ENCODE measurements at regions not wholly inside any gene's neighbourhood (a gene's known extent, or its start where the extent isn't known, plus 50 kb on each side); places are given as distances from the start of the nearest gene placed in this dataset.

DNA sequence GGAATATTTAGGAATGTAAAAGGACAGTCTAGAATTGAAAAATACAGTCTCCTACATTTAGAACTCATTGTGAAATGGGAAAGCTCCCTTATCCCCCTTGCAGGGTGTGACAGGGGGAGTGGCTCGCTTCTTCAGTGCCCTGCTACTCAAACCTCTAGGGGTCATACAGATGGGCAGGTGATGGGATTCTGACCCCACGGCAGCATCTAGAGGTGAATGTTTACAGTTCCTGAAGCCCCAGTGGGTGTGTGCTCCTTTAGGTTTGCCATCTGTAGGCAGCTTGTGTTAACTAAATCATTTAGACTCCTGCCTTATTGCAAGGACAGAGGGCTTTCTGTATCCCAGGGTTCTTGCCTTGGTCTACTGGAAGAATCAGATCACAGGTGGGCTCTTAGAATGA lies 271.0 kb upstream of the MPDZ start:
- ChIA-PET CTCF (no interaction called here), RAD21 (ENCODE audit: unreplicated experiment) (no interaction called here), POLR2A (no interaction called here), SMC1A (ENCODE audit: uncharacterized antibody, unreplicated experiment) (no interaction called here)
- intact Hi-C loops (cut with micrococcal nuclease; ENCODE audit: unreplicated experiment) = no loop called here
- Histone ChIP-seq H2AFZ (ENCODE audit: control insufficient read depth, low read depth, low read length) (no peak overlapping the region), H3K4me3 (no peak overlapping the region), H3K9ac (ENCODE audit: control insufficient read depth, insufficient read depth, low read length) (no peak overlapping the region), H3K36me3 (ENCODE audit: control insufficient read depth in 2 of 2, insufficient read depth in 2 of 2, low read length in 1 of 2) (no peaks in the 10 kb centered on the region), H3K27ac (ENCODE audit: control insufficient read depth, insufficient read depth) (no peak overlapping the region), H4K20me1 (ENCODE audit: control insufficient read depth, insufficient read depth) (no peaks in the 10 kb centered on the region), H3K9me3 (replicated peaks; ENCODE audit: control insufficient read depth, insufficient read depth, low read length) (no peaks in the 10 kb centered on the region), H3K27me3 (replicated peaks in 1 of 2; ENCODE audit: control insufficient read depth in 2 of 2, insufficient read depth in 2 of 2, low read length in 1 of 2) (no peaks in the 10 kb centered on the region), H3K4me2 (ENCODE audit: control insufficient read depth, insufficient read depth) (no peak overlapping the region), H3K4me1 (ENCODE audit: control insufficient read depth, insufficient read depth, low read length) (no peaks in the 10 kb centered on the region), H3K79me2 (ENCODE audit: control insufficient read depth, insufficient read depth, low read length) (no peaks in the 10 kb centered on the region)
- no peak for DNase-seq (ENCODE audit: low read depth, low spot score)
- no peak for FAIRE-seq
- BruUV-seq (replicated peaks) = no TSS peak
- 38% methylated on average over 2 of the region's 2 CpGs for WGBS (ENCODE audit: insufficient coverage, insufficient replicate concordance, low lambda C conversion rate, missing lambda C conversion rate)
- in situ Hi-C loops (cut with MboI) = no loop called here
- no peak for ATAC-seq
- TF ChIP-seq E2F8 (IDR thresholded peaks at IDR 0.05; ENCODE audit: low read depth, partially characterized antibody) (no peak), MEF2A (IDR thresholded peaks at IDR 0.05; ENCODE audit: insufficient read depth, low read depth, low read length) (no peak), IRF4 (IDR thresholded peaks at IDR 0.05; ENCODE audit: low read depth, low read length) (no peak), ATF7 (IDR thresholded peaks at IDR 0.05; ENCODE audit: low read depth) (no peak), BHLHE40 (IDR thresholded peaks at IDR 0.05; ENCODE audit: borderline replicate concordance in 1 of 2, low read depth in 2 of 2, low read length in 1 of 2) (no peak), USF1 (IDR thresholded peaks at IDR 0.05; ENCODE audit: borderline replicate concordance, extremely low read length, insufficient read depth, low read depth, low read length) (no peak), KLF5 (IDR thresholded peaks at IDR 0.05; ENCODE audit: partially characterized antibody) (no peak), CTCF (IDR thresholded peaks at IDR 0.05 in 2 of 3, conservative IDR thresholded peaks at IDR 0.05 in 1 of 3; ENCODE audit: control insufficient read depth in 2 of 3, extremely low read depth in 1 of 3, insufficient read depth in 1 of 3, low read depth in 3 of 3, low read length in 3 of 3) (no peak), FOXM1 (IDR thresholded peaks at IDR 0.05; ENCODE audit: low read depth, low read length) (no peak), PKNOX1 (IDR thresholded peaks at IDR 0.05) (no peak), GATAD2B (conservative IDR thresholded peaks at IDR 0.05; ENCODE audit: low read depth) (no peak), NBN (IDR thresholded peaks at IDR 0.05) (no peak), EZH2 (IDR thresholded peaks at IDR 0.05; ENCODE audit: borderline replicate concordance, control insufficient read depth, low read depth, low read length) (no peak), TARDBP (IDR thresholded peaks at IDR 0.05; ENCODE audit: borderline replicate concordance) (no peak), SPI1 (IDR thresholded peaks at IDR 0.05; ENCODE audit: borderline replicate concordance, insufficient read depth, low read depth, low read length) (no peak), SIN3A (IDR thresholded peaks at IDR 0.05; ENCODE audit: low read depth, low read length) (no peak)
- TF ChIP-seq, protein P1, sequence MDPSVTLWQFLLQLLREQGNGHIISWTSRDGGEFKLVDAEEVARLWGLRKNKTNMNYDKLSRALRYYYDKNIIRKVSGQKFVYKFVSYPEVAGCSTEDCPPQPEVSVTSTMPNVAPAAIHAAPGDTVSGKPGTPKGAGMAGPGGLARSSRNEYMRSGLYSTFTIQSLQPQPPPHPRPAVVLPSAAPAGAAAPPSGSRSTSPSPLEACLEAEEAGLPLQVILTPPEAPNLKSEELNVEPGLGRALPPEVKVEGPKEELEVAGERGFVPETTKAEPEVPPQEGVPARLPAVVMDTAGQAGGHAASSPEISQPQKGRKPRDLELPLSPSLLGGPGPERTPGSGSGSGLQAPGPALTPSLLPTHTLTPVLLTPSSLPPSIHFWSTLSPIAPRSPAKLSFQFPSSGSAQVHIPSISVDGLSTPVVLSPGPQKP (IDR thresholded peaks at IDR 0.05; ENCODE audit: low read depth, low read length) = no peak
